OCI-LY7 (cell line): ENCODE measurements at regions not wholly inside any gene's neighbourhood (a gene's known extent, or its start where the extent isn't known, plus 50 kb on each side); places are given as distances from the start of the nearest gene placed in this dataset.

Experiments
- BruUV-seq: library from RNA; stranded (reverse); fragments of 400-500 nt; replicated peaks from 2 replicates; lab custom pipeline; 2021; lab: Mats Ljungman, UMichigan
- CTCF ChIA-PET: fragments of 300-600 bp; sonication (Branson Sonifier 250); formaldehyde crosslinking; loops from one replicate; lab custom pipeline; 2022; ENCODE audit warnings: antibody characterized with exemption; ENCODE audit not compliant: unreplicated experiment; lab: Charles Lee
- POLR2A ChIA-PET: fragments of 300-600 bp; sonication (Branson Sonifier 250); formaldehyde crosslinking; loops from one replicate; lab custom pipeline; 2022; ENCODE audit warnings: antibody characterized with exemption; lab: Charles Lee
- DNase-seq: peaks from one replicate; pipeline ENCODE4 v3.0.0-alpha.2; 2015; ENCODE audit warnings: low spot score
- H2AFZ ChIP-seq: fragments of 200-600 bp; sonication (generic), shearing (Covaris generic); 2 replicates; pipeline ENCODE4 v1.6.1; 2014; ENCODE audit warnings: mild to moderate bottlenecking, antibody characterized with exemption, low read length, moderate library complexity
- H3K27ac ChIP-seq: fragments of 200-600 bp; sonication (generic); 2 replicates; pipeline ENCODE4 v1.5.1; 2014; ENCODE audit warnings: mixed run types, low read depth, mild to moderate bottlenecking, moderate library complexity, low read length, inconsistent platforms; ENCODE audit not compliant: poor library complexity, severe bottlenecking
- H3K36me3 ChIP-seq: fragments of 200-600 bp; sonication (generic); 2 replicates; pipeline ENCODE4 v1.6.1; 2014; ENCODE audit warnings: mild to moderate bottlenecking, antibody characterized with exemption, low read length, moderate library complexity, mixed read lengths; ENCODE audit not compliant: insufficient read depth
- H3K4me1 ChIP-seq: fragments of 200-600 bp; sonication (generic); 2 replicates; pipeline ENCODE4 v1.5.1; 2014; ENCODE audit warnings: mild to moderate bottlenecking, low read length; ENCODE audit not compliant: insufficient read depth, poor library complexity, severe bottlenecking
- H3K4me2 ChIP-seq: fragments of 200-600 bp; sonication (generic); 2 replicates; pipeline ENCODE4 v1.6.1; 2014; ENCODE audit warnings: mild to moderate bottlenecking, low read length
- H3K4me3 ChIP-seq: fragments of 200-600 bp; sonication (generic); 2 replicates; pipeline ENCODE4 v1.5.1; 2014; ENCODE audit warnings: mild to moderate bottlenecking, low read depth, low read length; ENCODE audit not compliant: poor library complexity, severe bottlenecking
- H3K79me2 ChIP-seq: fragments of 200-600 bp; sonication (generic); 2 replicates; pipeline ENCODE4 v1.6.1; 2016; ENCODE audit warnings: low read depth, mild to moderate bottlenecking, low read length, moderate library complexity, mixed read lengths; ENCODE audit not compliant: insufficient read depth
- H3K9me2 ChIP-seq: fragments of 200-600 bp; sonication (generic); 2 replicates; pipeline ENCODE4 v1.6.1; 2016; ENCODE audit warnings: mild to moderate bottlenecking, low read length, mixed read lengths; ENCODE audit not compliant: insufficient read depth
- H3K9me3 ChIP-seq: fragments of 200-600 bp; sonication (generic); 2 replicates; pipeline ENCODE4 v1.6.1; 2014; ENCODE audit warnings: mild to moderate bottlenecking, mixed run types, low read length, mixed read lengths
- H4K20me1 ChIP-seq: fragments of 200-600 bp; sonication (generic); 2 replicates; pipeline ENCODE4 v1.6.1; 2014; ENCODE audit warnings: mild to moderate bottlenecking, antibody characterized with exemption, low read length, moderate library complexity, mixed read lengths; ENCODE audit not compliant: insufficient read depth
- CTCF ChIP-seq: fragments of 200-600 bp; sonication (generic); conservative IDR thresholded peaks from 2 replicates; pipeline ENCODE4 v1.5.1; 2014; ENCODE audit warnings: mild to moderate bottlenecking, antibody characterized with exemption, low read length, moderate library complexity, mixed read lengths
- EZH2phosphoT487 ChIP-seq: fragments of 200-600 bp; sonication (generic); IDR thresholded peaks from 2 replicates; pipeline ENCODE4 v1.6.1; 2018; ENCODE audit warnings: low read depth, borderline replicate concordance, mild to moderate bottlenecking, mixed run types, antibody characterized with exemption, low read length, moderate library complexity, mixed read lengths
- intact Hi-C: fragments of 100-400 bp; cut with micrococcal nuclease; formaldehyde crosslinking; loops from one replicate; pipeline ENCODE4 v1.10.0; 2022; ENCODE audit not compliant: unreplicated experiment

GRCh38 chr2:5549771-5550170, 142.4 kb upstream of the SOX11 start:
- Histone ChIP-seq H2AFZ (no peak overlapping the region), H3K9me2 (no peaks in the 10 kb centered on the region), H3K4me2 (no peak overlapping the region), H4K20me1 (no peaks in the 10 kb centered on the region), H3K4me3 (no peak overlapping the region), H3K36me3 (no peaks in the 10 kb centered on the region), H3K27ac (no peak overlapping the region), H3K79me2 (no peaks in the 10 kb centered on the region), H3K4me1 (no peaks in the 10 kb centered on the region), H3K9me3 (peaks cover 7% of the 10 kb centered on the region; the same call in 1 of the 2 replicates)
- POLR2A ChIA-PET = no interaction called here
- no peak for TF ChIP-seq EZH2phosphoT487
- TF ChIP-seq CTCF = no peak
- no TSS peak for BruUV-seq
- intact Hi-C loops = no loop called here
- CTCF ChIA-PET = no interaction called here
- no peak for DNase-seq

GRCh38 chr2:5555636-5556035, 136.5 kb upstream of the SOX11 start:
- Histone ChIP-seq H3K4me3 (no peak overlapping the region), H4K20me1 (no peaks in the 10 kb centered on the region), H3K79me2 (no peaks in the 10 kb centered on the region), H3K4me1 (no peaks in the 10 kb centered on the region), H2AFZ (no peak overlapping the region), H3K27ac (no peak overlapping the region), H3K9me2 (no peaks in the 10 kb centered on the region), H3K36me3 (no peaks in the 10 kb centered on the region), H3K9me3 (no peaks in the 10 kb centered on the region), H3K4me2 (no peak overlapping the region)
- ChIA-PET CTCF (no interaction called here), POLR2A (no interaction called here)
- intact Hi-C loops = no loop called here
- no TSS peak for BruUV-seq
- TF ChIP-seq EZH2phosphoT487 (no peak), CTCF (no peak)
- DNase-seq = no peak

GRCh38 chr2:5561006-5561405, 131.2 kb upstream of the SOX11 start:
- H4K20me1 ChIP-seq = no peaks in the 10 kb centered on the region
- intact Hi-C loops = no loop called here
- no TSS peak for BruUV-seq
- ChIA-PET POLR2A (interaction anchor here (0.8 kb wide), 1 partner anchor 1261 kb away, joined by 3 read pairs; no protein-coding TSS in a partner anchor), CTCF (no interaction called here)
- no peak overlapping the region for H2AFZ ChIP-seq
- H3K9me2 ChIP-seq = no peaks in the 10 kb centered on the region
- H3K36me3 ChIP-seq = no peaks in the 10 kb centered on the region
- TF ChIP-seq CTCF = no peak
- TF ChIP-seq EZH2phosphoT487 = no peak
- H3K4me1 ChIP-seq = no peaks in the 10 kb centered on the region
- H3K79me2 ChIP-seq = no peaks in the 10 kb centered on the region
- no peak overlapping the region for H3K4me2 ChIP-seq
- H3K27ac ChIP-seq = no peak overlapping the region
- DNase-seq = no peak
- H3K4me3 ChIP-seq = no peak overlapping the region
- no peaks in the 10 kb centered on the region for H3K9me3 ChIP-seq
